Frontal cortex (tissue), 3 donors: ENCODE measurements at regions not wholly inside any gene's neighbourhood (a gene's known extent, or its start where the extent isn't known, plus 50 kb on each side); places are given as distances from the start of the nearest gene placed in this dataset.

Experiments
- DNase-seq, 2 donors: peaks; one replicate each; pipeline ENCODE4 v3.0.0; 2012; ENCODE audit warnings: low spot score in 2 of 2
- FAIRE-seq: peaks from 2 replicates; lab custom pipeline; 2012; peaks lifted over from hg19 to GRCh38; lab: Jason Lieb, UNC
- donor health status: control.
- donor health status: control.
- donor health status: control.

DNA sequence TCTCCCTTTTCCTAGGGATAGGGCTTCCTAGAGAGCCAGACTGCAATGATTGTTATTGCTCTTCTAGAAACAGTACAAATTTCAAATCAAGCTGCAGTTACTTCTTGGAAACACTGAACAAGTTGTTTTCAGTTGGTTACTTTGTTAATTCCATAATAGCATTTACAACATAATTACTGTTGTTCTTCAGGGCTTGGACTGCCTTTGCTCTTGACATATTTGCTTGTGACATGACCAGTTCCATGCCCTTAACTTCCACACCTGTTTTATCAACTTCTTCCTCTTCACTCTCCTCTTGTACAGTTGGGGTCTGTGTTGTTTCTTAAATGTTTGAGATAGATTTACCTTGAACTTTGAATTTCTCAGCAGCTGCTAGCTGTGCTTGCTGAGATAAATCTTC is 104.4 kb downstream of the SEC23IP start:
- FAIRE-seq (no peak), DNase-seq (no peak)

GRCh38 chr10:119997429-119997828 is 104.9 kb downstream of the SEC23IP start:
- FAIRE-seq (no peak), DNase-seq (no peak)

GRCh38 chr10:120002785-120003184 is 110.3 kb downstream of the SEC23IP start:
- FAIRE-seq (no peak), DNase-seq (no peak)

DNA sequence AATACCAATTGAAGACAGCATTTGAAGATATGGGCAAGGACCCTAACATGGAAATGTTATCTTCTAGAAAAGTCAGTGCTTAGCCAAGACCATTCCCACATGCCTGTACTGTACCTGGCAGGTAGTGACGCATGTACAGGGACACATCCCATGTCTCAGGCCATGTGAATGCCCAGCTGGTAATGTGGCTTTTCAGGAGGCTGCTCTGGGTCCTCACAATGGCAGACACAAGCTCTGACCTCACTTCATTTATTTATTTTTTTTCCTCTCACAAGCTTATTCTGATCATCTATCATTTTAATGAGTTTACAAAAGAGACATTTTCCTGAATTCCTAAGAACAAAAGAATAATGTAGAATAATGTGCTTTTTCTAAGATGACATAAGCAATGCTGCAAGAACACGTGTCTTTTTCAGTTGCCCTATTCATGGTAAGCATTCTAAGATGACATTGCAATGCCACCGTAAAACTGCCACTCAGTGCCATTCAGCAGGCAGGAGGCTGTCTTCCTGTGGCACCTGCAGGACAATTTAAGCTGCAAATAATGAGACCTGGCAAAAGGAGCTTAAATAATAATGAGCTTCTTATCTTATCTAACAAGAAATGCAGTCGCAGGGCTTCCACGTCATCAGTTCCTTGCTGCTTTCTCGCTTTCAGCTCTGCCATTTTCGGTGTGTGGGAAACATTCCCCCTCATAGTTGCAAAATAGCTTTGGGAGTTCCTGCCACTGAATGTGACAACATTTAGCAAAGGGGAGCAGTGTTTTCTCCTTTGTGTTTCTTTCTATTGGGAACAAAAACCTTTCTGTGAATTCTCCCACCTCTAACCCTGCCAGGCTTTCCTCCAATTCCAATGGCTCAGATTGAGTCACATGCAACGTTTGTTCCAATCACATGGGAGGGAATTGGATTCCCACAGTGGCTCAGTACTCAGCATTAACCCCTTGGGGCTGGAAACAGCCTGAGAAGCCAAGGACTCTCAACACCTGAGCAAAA is 113.0 kb downstream of the SEC23IP start:
- DNase-seq (no peak), FAIRE-seq (no peak)

GRCh38 chr10:120007261-120007660 is 114.7 kb downstream of the SEC23IP start:
- DNase-seq = no peak
- no peak for FAIRE-seq

DNA sequence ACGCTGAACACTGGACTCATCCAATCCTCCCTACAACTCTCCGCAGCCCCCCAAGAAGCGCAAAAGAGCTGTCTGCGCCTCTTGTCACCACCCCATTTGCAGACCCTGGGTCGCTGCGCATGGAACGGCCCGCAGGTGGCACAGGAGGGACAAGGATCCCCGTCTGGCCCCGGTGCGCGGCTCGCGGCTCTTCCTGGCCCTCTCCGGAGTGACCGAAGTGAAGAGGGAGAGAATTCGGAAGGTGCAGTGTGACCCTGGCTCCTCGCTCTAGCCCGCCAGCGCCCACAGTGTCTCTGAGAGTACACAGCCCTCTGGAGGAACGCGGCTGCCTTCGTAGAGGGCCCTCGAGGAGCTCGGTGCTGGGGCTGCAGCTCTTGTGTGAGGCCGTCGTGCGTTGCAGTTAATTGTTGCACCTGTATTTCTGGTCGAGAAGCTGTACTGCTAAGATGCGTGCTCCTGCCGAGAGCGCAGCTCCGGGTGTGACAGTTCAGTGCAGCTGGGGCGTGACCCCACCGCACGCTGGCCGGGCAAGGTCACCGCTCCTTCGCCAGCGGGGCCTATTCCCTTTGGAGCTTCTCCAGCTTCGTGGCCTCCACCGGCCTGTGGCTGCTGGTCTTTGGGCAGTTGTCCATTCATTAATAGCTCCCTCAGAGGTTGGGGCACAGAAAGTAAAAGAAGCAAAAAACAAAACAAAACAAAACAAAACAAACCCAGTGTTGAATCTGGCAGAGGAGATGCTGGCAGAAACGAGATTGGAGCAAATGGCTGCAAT is 119.0 kb downstream of the SEC23IP start:
- DNase-seq (no peak), FAIRE-seq (no peak)

GRCh38 chr10:120012131-120012400 is 119.5 kb downstream of the SEC23IP start:
- no peak for FAIRE-seq
- no peak for DNase-seq

DNA sequence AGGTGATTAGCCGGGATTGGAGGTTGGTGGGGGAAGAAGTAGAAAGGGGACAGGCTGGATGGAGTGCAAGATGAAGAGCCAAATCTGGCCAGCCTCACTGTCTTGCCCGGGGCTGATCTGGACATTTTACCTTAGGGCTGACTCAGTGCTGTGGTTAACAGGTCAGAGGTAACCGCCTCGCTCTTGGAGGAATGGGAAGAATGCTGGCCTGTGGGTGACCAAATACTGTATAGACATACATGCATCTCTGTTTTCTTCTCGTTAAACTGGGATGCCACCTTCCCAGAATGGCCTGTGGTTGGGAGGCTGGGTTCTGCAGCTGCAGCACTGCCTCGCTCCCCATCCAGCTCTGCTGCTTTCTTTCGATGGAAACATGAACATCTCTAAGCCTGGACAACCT is 120.0 kb downstream of the SEC23IP start:
- DNase-seq (no peak), FAIRE-seq (no peak)

DNA sequence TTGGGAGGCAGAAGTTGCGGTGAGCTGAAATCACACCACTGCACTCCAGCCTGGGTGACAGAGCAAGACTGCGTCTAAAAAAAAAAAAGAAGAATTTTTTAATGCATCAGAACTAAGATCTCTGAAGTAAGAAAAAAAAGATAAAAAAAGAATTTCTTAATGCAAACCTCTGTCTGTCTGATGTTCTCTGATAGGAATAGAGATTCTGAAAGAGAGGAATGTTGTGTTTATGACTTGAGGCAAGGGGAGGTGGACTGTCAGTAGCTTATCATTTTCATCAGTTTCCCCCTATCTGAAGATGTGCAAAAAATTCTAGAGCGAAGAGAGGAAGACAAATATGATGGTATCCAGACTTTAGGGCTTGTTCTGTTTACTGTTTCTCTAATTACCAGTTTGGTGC is 121.5 kb downstream of the SEC23IP start:
- DNase-seq (no peak), FAIRE-seq (no peak)

DNA sequence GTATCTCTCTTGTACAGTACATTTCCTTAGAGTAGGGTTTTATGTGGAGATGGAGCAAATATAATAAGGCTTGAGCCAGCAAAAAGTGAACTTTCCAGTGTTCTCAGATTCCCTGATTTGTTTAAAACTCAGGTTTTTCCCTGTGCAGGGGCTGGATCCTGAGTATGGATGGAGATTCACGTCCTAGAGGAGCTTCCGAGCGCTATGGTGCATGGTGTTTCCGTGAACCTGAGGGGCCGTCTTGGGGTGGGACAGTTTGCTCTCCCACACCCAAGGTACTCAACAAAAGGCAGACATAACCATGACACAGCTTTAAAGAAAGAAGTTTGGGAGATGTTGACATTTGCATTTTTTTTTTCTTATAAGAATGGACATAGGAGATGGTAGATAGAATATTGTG is 122.5 kb downstream of the SEC23IP start:
- FAIRE-seq (no peak), DNase-seq (no peak)

DNA sequence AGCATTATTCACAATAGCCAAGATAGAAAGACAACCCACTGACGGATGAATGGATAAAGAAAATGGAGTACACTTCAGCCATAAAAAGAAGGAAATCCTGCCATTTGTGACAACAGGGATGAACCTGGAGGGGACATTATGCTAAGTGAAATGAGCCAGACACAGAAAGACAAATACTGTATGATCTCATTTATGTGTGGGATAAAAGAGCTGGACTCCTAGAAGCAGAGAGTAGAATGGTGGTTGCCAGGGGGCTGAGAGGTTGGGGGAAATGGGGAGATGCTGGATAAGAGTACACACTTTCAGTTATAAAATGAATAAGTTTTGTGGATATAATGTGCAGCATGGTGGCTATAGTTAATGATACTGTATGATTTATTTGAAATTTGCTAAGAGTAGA is 124.4 kb downstream of the SEC23IP start:
- FAIRE-seq = no peak
- DNase-seq = no peak

- no peak for DNase-seq
- FAIRE-seq = no peak
These were observed 125.3 kb downstream of the SEC23IP start for GRCh38 chr10:120017733-120018417.

GRCh38 chr10:120018695-120019094 is 126.2 kb downstream of the SEC23IP start:
- FAIRE-seq = no peak

GRCh38 chr10:120019568-120019967 is 127.0 kb downstream of the SEC23IP start:
- FAIRE-seq = no peak
- DNase-seq = no peak

More at GRCh38 chr10:120018695-120019094, 126.2 kb downstream of the SEC23IP start:
- DNase-seq = no peak

DNA sequence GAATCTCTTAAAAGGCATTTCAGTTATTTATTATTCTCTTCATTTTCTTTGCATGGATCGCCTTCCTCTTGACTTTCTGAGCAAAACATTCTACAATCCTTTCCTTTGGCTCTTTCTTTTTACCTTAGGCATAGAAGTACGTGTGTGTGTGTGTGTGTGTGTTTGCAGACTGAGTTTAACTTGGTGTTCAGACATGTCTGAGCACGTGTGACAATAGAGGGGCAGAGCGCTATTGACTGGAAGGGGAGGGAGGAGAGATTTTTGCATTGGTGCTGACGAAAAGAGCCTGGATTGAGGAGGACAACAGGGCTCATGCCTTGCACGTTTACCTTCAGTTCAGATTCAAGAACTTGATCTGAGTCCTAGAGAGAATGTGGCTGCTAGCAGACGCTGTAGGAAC is 129.8 kb downstream of the SEC23IP start:
- DNase-seq = no peak
- no peak for FAIRE-seq

DNA sequence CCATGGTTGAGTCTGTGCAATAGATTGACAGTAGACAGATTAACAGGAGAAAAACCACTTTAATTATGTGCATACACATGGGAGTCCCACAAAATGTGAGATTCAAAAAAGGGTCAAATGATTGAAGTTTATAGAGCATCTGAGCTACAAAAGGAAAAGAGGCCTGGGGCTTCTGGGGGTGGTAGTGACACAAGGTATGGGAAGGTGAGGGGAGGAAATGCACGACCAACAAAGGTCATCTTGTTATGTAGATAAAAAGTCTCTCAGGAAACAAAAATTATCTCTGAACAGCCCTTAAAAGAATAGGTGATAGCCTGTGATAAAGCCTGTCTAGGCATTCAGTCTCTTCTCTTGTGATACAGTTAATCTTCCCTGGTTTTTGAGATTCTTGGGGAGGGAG is 141.7 kb downstream of the SEC23IP start:
- FAIRE-seq = no peak
- no peak for DNase-seq

GRCh38 chr10:120039046-120039445 is 146.5 kb downstream of the SEC23IP start:
- DNase-seq (no peak), FAIRE-seq (no peak)

GRCh38 chr10:120039826-120040225 is 147.3 kb downstream of the SEC23IP start:
- FAIRE-seq = no peak
- no peak for DNase-seq

DNA sequence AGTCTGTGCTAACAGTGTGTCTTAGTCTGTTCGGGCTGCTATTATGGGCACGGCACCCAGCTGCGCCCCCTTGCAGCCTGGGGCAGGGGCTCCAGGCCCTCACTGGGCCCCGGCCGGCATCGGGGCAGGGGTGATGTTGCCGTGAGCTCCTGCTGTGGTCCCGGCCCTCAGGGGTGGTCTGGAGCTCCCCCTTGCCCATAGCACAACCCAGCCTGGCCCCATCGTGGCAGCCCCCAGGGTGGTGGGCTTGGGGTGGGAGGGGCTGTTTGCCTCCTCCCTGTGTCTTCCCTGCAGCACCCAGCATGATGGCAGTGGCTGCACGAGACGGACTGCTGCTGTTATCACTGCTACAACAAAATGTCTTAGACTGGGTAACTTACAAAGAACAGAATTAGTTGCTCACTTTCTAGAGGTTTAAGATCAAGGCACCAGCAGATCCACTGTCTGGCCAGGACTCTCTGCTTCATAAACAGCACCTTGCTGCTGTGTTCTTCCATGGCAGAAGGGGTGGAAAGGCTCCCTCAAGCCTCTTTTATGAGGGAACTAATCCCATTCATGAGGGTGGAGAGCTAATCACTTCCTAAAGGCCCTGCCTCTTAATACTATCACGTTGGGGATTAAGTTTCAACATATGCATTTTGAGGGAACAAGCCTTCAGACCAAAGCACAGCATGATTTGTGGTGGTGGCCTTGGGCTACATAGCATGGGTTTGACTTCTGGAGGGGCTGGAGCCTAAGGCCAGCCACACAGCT is 149.5 kb downstream of the SEC23IP start:
- FAIRE-seq = no peak

GRCh38 chr10:120042705-120043104 is 150.2 kb downstream of the SEC23IP start:
- FAIRE-seq = peak; percentile 40
- DNase-seq = no peak

More for the DNA sequence above, 149.5 kb downstream of the SEC23IP start:
- DNase-seq = no peak
